Testis (tissue), 2 donors: ENCODE measurements at regions not wholly inside any gene's neighbourhood (a gene's known extent, or its start where the extent isn't known, plus 50 kb on each side); places are given as distances from the start of the nearest gene placed in this dataset.

ENCODE experiments used
- DNase-seq: peaks from one replicate; pipeline ENCODE4 v3.0.0-alpha.2; 2019
- H3K27ac ChIP-seq, 2 donors: fragments of 200-600 bp; sonication (generic); one replicate each; pipeline ENCODE4 v1.5.1; 2019
- H3K27me3 ChIP-seq: fragments of 200-600 bp; sonication (generic); one replicate; pipeline ENCODE4 v1.5.1; 2019
- H3K36me3 ChIP-seq: fragments of 200-600 bp; sonication (generic); one replicate; pipeline ENCODE4 v1.5.1; 2017; ENCODE audit warnings: low read depth; ENCODE audit errors: missing control alignments
- H3K4me1 ChIP-seq: fragments of 200-600 bp; sonication (generic); one replicate; pipeline ENCODE4 v1.5.1; 2019
- H3K4me3 ChIP-seq, 2 donors: fragments of 200-600 bp; sonication (generic); one replicate each; pipeline ENCODE4 v1.5.1; 2017 to 2019
- H3K9me3 ChIP-seq: fragments of 200-600 bp; sonication (generic); one replicate; pipeline ENCODE4 v1.5.1; 2017
- POLR2A ChIP-seq: fragments of 450-650 bp; IDR thresholded peaks from one replicate; pipeline ENCODE4 v1.6.1; 2017; ENCODE audit warnings: antibody characterized with exemption, mild to moderate bottlenecking, moderate library complexity
- WGBS, 2 donors: methylation state at CpG; one replicate each; pipeline ENCODE4 v1.1.5; 2018; 5-methylcytosine and 5-hydroxymethylcytosine counted together
- intact Hi-C: fragments of 100-400 bp; cut with DNase I; formaldehyde crosslinking; loops from one replicate; pipeline ENCODE4 v1.15.1; 2023; ENCODE audit warnings: low total_unique reads
- TF ChIP-seq, protein P1 (sequence below), 3 experiments: fragments of 450-650 bp in 2 of 3; fragments of 200-600 bp in 1 of 3; sonication (generic) in 1 of 3; IDR thresholded peaks; one replicate each; pipeline ENCODE4 v1.5.1; 2016 to 2019; ENCODE audit warnings: antibody characterized with exemption in 3 of 3, mild to moderate bottlenecking in 2 of 3, moderate library complexity in 1 of 3

DNA sequence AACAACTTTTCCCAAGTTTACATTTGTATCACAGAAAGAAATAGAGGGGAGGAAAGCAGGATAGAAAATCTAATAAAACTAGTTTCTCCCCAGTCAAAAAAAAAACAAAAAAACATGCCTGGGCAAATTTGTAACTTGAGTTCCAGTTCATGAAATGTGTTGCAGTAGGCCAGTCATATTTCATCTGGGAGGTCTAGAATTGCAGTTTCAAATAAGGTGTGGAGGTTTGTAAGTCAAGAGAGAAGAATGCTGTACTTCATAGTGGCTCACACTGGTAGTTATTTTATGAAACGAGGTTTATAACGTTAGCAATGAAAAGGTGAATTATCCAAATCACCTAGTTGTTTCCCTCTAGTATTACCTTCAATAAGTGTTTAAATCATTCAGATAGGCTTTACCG, 1313.9 kb upstream of the SLC39A10 start:
- H3K4me3 ChIP-seq, result no peak overlapping the region
- H3K36me3 ChIP-seq, result no peaks in the 10 kb centered on the region
- H3K27me3 ChIP-seq, result no peaks in the 10 kb centered on the region
- DNase-seq, result no peak
- H3K9me3 ChIP-seq, result no peaks in the 10 kb centered on the region
- H3K27ac ChIP-seq, result no peak overlapping the region
- H3K4me1 ChIP-seq, result no peaks in the 10 kb centered on the region
- intact Hi-C loops, result no loop called here
- TF ChIP-seq, protein P1, sequence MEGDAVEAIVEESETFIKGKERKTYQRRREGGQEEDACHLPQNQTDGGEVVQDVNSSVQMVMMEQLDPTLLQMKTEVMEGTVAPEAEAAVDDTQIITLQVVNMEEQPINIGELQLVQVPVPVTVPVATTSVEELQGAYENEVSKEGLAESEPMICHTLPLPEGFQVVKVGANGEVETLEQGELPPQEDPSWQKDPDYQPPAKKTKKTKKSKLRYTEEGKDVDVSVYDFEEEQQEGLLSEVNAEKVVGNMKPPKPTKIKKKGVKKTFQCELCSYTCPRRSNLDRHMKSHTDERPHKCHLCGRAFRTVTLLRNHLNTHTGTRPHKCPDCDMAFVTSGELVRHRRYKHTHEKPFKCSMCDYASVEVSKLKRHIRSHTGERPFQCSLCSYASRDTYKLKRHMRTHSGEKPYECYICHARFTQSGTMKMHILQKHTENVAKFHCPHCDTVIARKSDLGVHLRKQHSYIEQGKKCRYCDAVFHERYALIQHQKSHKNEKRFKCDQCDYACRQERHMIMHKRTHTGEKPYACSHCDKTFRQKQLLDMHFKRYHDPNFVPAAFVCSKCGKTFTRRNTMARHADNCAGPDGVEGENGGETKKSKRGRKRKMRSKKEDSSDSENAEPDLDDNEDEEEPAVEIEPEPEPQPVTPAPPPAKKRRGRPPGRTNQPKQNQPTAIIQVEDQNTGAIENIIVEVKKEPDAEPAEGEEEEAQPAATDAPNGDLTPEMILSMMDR (IDR thresholded peaks at IDR 0.05), result no peak
- no peak for TF ChIP-seq POLR2A
- WGBS, 2 donors, result 79 to 82% methylated on average over 3 of the region's 3 CpGs

DNA sequence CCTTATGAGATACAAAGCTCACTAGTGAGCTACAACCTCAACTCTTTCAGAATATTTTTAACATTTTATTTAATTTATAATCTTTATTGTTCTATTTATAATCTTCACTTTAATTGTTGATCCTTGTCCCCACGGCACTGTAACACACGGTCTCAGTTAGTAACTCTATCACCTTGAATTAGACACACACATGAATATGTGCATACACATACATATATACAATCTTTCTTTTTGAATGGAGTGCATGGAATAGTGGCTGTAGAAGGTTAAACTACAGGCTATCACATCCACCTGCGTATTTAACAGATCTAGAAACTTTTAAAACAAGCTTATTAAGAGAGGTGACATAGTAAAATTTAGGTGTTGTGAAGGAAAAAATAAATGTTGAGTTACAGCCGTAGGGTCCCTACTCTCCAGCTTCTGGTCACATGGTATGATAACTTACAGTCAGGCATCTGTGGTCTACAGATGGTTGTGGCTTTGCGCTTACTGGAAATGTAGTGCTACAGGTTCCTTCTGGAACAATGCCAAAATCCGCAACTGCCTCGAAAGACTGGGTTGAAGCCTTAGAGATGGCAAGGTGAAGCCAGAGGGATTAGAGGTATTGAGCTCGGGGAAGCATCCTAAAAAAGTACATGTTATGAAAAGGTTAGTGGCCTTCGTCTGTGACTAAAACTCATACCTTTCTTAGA, 1324.1 kb upstream of the SLC39A10 start:
- no peak for DNase-seq
- Histone ChIP-seq H3K9me3 (no peaks in the 10 kb centered on the region), H3K27ac (no peak overlapping the region), H3K4me1 (no peaks in the 10 kb centered on the region), H3K36me3 (no peaks in the 10 kb centered on the region), H3K4me3 (no peak overlapping the region), H3K27me3 (no peaks in the 10 kb centered on the region)
- 79 to 84% methylated on average over 9 of the region's 9 CpGs for WGBS, 2 donors
- no peak for TF ChIP-seq POLR2A
- TF ChIP-seq, protein P1 (IDR thresholded peaks at IDR 0.05), result no peak
- intact Hi-C loops, result no loop called here

DNA sequence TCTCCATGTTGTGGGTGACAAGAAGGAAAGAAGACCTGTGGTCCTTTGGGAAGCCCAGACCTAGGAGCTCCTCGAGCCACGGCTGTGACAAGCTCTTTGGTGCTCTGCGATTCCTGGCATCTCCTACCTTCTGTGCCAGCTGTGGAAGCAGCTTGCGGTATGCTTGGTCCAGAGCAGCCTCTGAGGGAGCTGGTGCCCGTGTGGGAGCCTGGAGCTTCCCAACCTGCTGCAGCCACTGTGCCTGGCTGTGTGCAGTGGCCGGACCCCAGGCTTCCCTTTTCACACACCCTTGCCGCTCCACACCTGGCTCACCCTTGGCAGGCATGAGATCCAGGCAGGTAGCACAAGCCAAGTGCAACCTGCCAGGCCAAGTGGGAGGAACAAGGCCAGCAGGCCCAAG, 1328.6 kb upstream of the SLC39A10 start:
- H3K36me3 ChIP-seq, result no peaks in the 10 kb centered on the region
- 69 to 77% methylated on average over 7 of the region's 7 CpGs for WGBS, 2 donors
- no peak for DNase-seq
- TF ChIP-seq, protein P1 (IDR thresholded peaks at IDR 0.05), result no peak
- TF ChIP-seq POLR2A, result no peak
- no peak overlapping the region for H3K27ac ChIP-seq
- no peak overlapping the region for H3K4me3 ChIP-seq
- no peaks in the 10 kb centered on the region for H3K9me3 ChIP-seq
- H3K27me3 ChIP-seq, result no peaks in the 10 kb centered on the region
- no peaks in the 10 kb centered on the region for H3K4me1 ChIP-seq
- intact Hi-C loops, result no loop called here

DNA sequence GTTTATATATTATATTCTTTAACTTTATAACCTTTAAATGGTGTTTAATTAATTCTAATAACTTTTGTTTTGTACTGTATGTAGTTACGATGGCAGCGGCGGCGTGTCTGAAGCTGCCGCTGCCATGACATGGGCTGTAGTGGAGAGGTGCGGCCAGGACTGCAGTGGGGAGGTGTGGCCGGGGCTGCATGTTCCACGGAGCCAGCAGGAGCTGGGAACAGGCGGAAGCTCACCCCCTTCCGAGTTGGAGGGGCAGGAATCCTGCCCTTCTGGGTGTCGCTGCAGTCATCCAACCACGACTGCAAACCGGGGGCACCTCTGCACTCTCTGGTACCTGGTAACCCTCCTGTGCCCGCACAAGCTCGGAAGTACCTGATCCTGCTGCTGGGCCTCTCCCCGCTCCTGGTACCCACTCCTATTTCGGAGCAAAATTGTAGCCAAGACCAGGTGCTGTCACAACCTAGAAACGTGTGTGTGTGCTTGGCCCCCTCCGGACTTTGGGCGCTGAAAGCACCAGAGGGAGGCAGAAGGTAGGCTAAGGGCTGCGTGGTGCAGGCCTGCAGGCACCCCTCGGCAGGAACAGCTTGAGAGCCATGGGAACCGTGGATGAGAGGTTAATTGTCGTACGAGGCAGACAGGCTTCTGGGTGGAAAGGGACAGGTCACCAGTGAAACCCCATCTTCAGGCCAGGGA, 1329.7 kb upstream of the SLC39A10 start:
- no peaks in the 10 kb centered on the region for H3K27me3 ChIP-seq
- DNase-seq, result no peak
- TF ChIP-seq POLR2A, result no peak
- peak overlapping the region in 1 of 2 donors; percentile 14 for H3K4me3 ChIP-seq
- 64 to 77% methylated on average over 25 of the region's 25 CpGs for WGBS, 2 donors
- H3K36me3 ChIP-seq, result no peaks in the 10 kb centered on the region
- H3K27ac ChIP-seq, result no peak overlapping the region
- no peaks in the 10 kb centered on the region for H3K9me3 ChIP-seq
- intact Hi-C loops, result no loop called here
- H3K4me1 ChIP-seq, result no peaks in the 10 kb centered on the region

DNA sequence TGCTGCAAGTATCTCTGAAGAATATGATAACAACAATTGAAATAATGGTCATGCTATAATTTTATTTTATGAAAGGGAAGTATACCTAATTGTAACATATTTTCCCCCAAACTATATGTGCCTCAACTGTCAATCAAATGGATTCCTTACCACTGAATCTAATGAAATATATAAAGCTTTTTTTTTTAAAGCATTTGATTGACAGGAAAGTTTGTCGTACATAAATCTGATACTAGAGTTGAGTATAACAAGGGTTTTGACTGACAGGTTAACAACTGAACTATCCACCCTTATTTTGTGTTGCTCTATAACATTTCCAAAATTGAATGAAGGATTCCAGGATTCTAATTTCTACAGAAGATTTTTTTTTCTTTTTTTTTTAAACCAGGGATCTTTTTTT, 1333.3 kb upstream of the SLC39A10 start:
- intact Hi-C loops, result no loop called here
- no peaks in the 10 kb centered on the region for H3K27me3 ChIP-seq
- no peak overlapping the region for H3K27ac ChIP-seq
- no peak for TF ChIP-seq POLR2A
- TF ChIP-seq, protein P1 (IDR thresholded peaks at IDR 0.05), result no peak
- H3K9me3 ChIP-seq, result no peaks in the 10 kb centered on the region
- H3K36me3 ChIP-seq, result no peaks in the 10 kb centered on the region
- no peak for DNase-seq
- H3K4me1 ChIP-seq, result no peaks in the 10 kb centered on the region
- no peak overlapping the region for H3K4me3 ChIP-seq
- WGBS, 2 donors, result 89 to 90% methylated on average over 1 of the region's 1 CpG
